ENCODE measurements at regions not wholly inside any gene's neighbourhood (a gene's known extent, or its start where the extent isn't known, plus 50 kb on each side); places are given as distances from the start of the nearest gene placed in this dataset.
"Not testable (repeated sequence)": the region's sequence is repeated elsewhere in the genome, so short reads cannot be mapped to it uniquely, and the experiment has no call there.

- Histone ChIP-seq H3K9me2 (ENCODE audit: insufficient read depth) (no peaks in the 10 kb centered on the region), H3K4me3 (no peak overlapping the region), H3F3A (ENCODE audit: insufficient read depth) (no peaks in the 10 kb centered on the region), H3K9me3 (ENCODE audit: low read depth) (peaks cover 3% of the 10 kb centered on the region), H3K9ac (no peak overlapping the region), H3K27ac (no peak overlapping the region), H3K4me1 (ENCODE audit: insufficient read depth) (no peaks in the 10 kb centered on the region), H3K4me2 (ENCODE audit: unreplicated experiment) (no peak overlapping the region), H2AFZ (no peak overlapping the region), H4K20me1 (ENCODE audit: insufficient read depth) (no peaks in the 10 kb centered on the region), H3K27me3 (replicated peaks; ENCODE audit: insufficient read depth) (no peaks in the 10 kb centered on the region), H3K36me3 (ENCODE audit: low read depth) (no peaks in the 10 kb centered on the region), H3K79me2 (ENCODE audit: insufficient read depth) (no peaks in the 10 kb centered on the region)
- TF ChIP-seq EZH2phosphoT487 (IDR thresholded peaks at IDR 0.05; ENCODE audit: insufficient read depth, low read depth) (no peak), EZH2 (IDR thresholded peaks at IDR 0.05; ENCODE audit: insufficient read depth, poor library complexity, severe bottlenecking) (no peak)
- in situ Hi-C loops (cut with MboI) = no loop called here
- no peak for DNase-seq
- 30 to 32% methylated on average over 3 of the region's 3 CpGs for WGBS, 2 experiments (ENCODE audit: low coverage in 1 of 2, low lambda C conversion rate in 2 of 2, missing lambda C conversion rate in 2 of 2)
Measured at GRCh38 chr18:1075322-1075721, 170.7 kb downstream of the ADCYAP1 start.

GRCh38 chr18:1075876-1076275 lies 171.2 kb downstream of the ADCYAP1 start:
- TF ChIP-seq EZH2phosphoT487 (IDR thresholded peaks at IDR 0.05; ENCODE audit: insufficient read depth, low read depth) (no peak), EZH2 (IDR thresholded peaks at IDR 0.05; ENCODE audit: insufficient read depth, poor library complexity, severe bottlenecking) (no peak)
- Histone ChIP-seq H3K27me3 (replicated peaks; ENCODE audit: insufficient read depth) (no peaks in the 10 kb centered on the region), H3K9ac (no peak overlapping the region), H3K36me3 (ENCODE audit: low read depth) (no peaks in the 10 kb centered on the region), H3K9me2 (ENCODE audit: insufficient read depth) (no peaks in the 10 kb centered on the region), H3K9me3 (ENCODE audit: low read depth) (peaks cover 3% of the 10 kb centered on the region), H4K20me1 (ENCODE audit: insufficient read depth) (no peaks in the 10 kb centered on the region), H2AFZ (no peak overlapping the region), H3K4me3 (no peak overlapping the region), H3K4me2 (ENCODE audit: unreplicated experiment) (no peak overlapping the region), H3K79me2 (ENCODE audit: insufficient read depth) (no peaks in the 10 kb centered on the region), H3K27ac (no peak overlapping the region), H3K4me1 (ENCODE audit: insufficient read depth) (no peaks in the 10 kb centered on the region), H3F3A (ENCODE audit: insufficient read depth) (no peaks in the 10 kb centered on the region)
- in situ Hi-C loops (cut with MboI) = no loop called here
- DNase-seq = no peak

GRCh38 chr18:1078301-1078700 lies 173.6 kb downstream of the ADCYAP1 start:
- Histone ChIP-seq H3K9me3 (ENCODE audit: low read depth) (no peaks in the 10 kb centered on the region), H3K9me2 (ENCODE audit: insufficient read depth) (no peaks in the 10 kb centered on the region), H3K4me2 (ENCODE audit: unreplicated experiment) (no peak overlapping the region), H2AFZ (no peak overlapping the region), H4K20me1 (ENCODE audit: insufficient read depth) (no peaks in the 10 kb centered on the region), H3K9ac (no peak overlapping the region), H3K27ac (no peak overlapping the region), H3K4me1 (ENCODE audit: insufficient read depth) (no peaks in the 10 kb centered on the region), H3K79me2 (ENCODE audit: insufficient read depth) (no peaks in the 10 kb centered on the region), H3K27me3 (replicated peaks; ENCODE audit: insufficient read depth) (no peaks in the 10 kb centered on the region), H3K36me3 (ENCODE audit: low read depth) (no peaks in the 10 kb centered on the region), H3K4me3 (no peak overlapping the region), H3F3A (ENCODE audit: insufficient read depth) (no peaks in the 10 kb centered on the region)
- no peak for DNase-seq
- in situ Hi-C loops (cut with MboI) = no loop called here
- TF ChIP-seq EZH2 (IDR thresholded peaks at IDR 0.05; ENCODE audit: insufficient read depth, poor library complexity, severe bottlenecking) (no peak), EZH2phosphoT487 (IDR thresholded peaks at IDR 0.05; ENCODE audit: insufficient read depth, low read depth) (no peak)

- 20% methylated on average over 5 of the region's 5 CpGs for WGBS, 2 experiments (ENCODE audit: low coverage in 1 of 2, low lambda C conversion rate in 2 of 2, missing lambda C conversion rate in 2 of 2)
- DNase-seq = not testable (repeated sequence)
Measured at GRCh38 chr18:1083675-1084074, 179.0 kb downstream of the ADCYAP1 start.

GRCh38 chr18:1090758-1091157 lies 186.1 kb downstream of the ADCYAP1 start:
- Histone ChIP-seq H3K9ac (no peak overlapping the region), H3K27me3 (replicated peaks; ENCODE audit: insufficient read depth) (no peaks in the 10 kb centered on the region), H2AFZ (no peak overlapping the region)

More at GRCh38 chr18:1083675-1084074, 179.0 kb downstream of the ADCYAP1 start:
- H4K20me1 ChIP-seq (ENCODE audit: insufficient read depth); H3K4me1 ChIP-seq (ENCODE audit: insufficient read depth); H3K36me3 ChIP-seq (ENCODE audit: low read depth); H2AFZ ChIP-seq; H3K9ac ChIP-seq; H3K79me2 ChIP-seq (ENCODE audit: insufficient read depth); H3K4me3 ChIP-seq; H3K9me3 ChIP-seq (ENCODE audit: low read depth); H3K27ac ChIP-seq; in situ Hi-C loops (cut with MboI); H3K4me2 ChIP-seq (ENCODE audit: unreplicated experiment); H3F3A ChIP-seq (ENCODE audit: insufficient read depth); H3K9me2 ChIP-seq (ENCODE audit: insufficient read depth); H3K27me3 ChIP-seq (replicated peaks; ENCODE audit: insufficient read depth): not testable (repeated sequence)

More at GRCh38 chr18:1090758-1091157, 186.1 kb downstream of the ADCYAP1 start:
- in situ Hi-C loops (cut with MboI) = no loop called here
- no peak overlapping the region for H3K4me2 ChIP-seq (ENCODE audit: unreplicated experiment)
- H3K27ac ChIP-seq = no peak overlapping the region
- no peaks in the 10 kb centered on the region for H3K4me1 ChIP-seq (ENCODE audit: insufficient read depth)
- no peak for TF ChIP-seq EZH2phosphoT487 (IDR thresholded peaks at IDR 0.05; ENCODE audit: insufficient read depth, low read depth)
- H3K4me3 ChIP-seq = no peak overlapping the region
- no peaks in the 10 kb centered on the region for H3K36me3 ChIP-seq (ENCODE audit: low read depth)
- no peak for DNase-seq
- H3K9me2 ChIP-seq (ENCODE audit: insufficient read depth) = no peaks in the 10 kb centered on the region
- H4K20me1 ChIP-seq (ENCODE audit: insufficient read depth) = no peaks in the 10 kb centered on the region
- no peaks in the 10 kb centered on the region for H3F3A ChIP-seq (ENCODE audit: insufficient read depth)
- no peaks in the 10 kb centered on the region for H3K79me2 ChIP-seq (ENCODE audit: insufficient read depth)
- H3K9me3 ChIP-seq (ENCODE audit: low read depth) = no peaks in the 10 kb centered on the region
- 8 to 14% methylated on average over 1 of the region's 1 CpG for WGBS, 2 experiments (ENCODE audit: low coverage in 1 of 2, low lambda C conversion rate in 2 of 2, missing lambda C conversion rate in 2 of 2)
